ENCODE measurements at regions not wholly inside any gene's neighbourhood (a gene's known extent, or its start where the extent isn't known, plus 50 kb on each side); places are given as distances from the start of the nearest gene placed in this dataset.

DNA sequence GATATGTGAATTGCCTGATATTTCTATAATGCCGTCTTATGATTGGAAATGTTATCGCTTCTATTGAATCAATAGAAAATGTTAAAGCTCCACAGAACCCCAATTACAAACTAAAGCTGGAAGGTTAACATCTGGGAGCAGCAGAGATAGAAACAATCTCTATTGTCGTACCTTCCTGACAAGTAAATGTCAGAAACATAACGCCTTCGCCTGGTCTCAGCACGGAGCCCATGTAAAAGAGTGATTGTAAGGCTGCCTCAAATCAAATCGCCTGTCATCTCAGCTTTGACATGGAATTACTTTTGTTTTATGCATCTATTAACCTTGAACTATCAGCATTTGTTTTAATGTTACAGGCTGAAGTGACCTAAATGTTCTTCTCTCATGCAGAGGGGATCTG is 885.9 kb upstream of the PIK3C3 start:
- no peaks in the 10 kb centered on the region for H3K9me3 ChIP-seq
- H3K4me3 ChIP-seq = no peak overlapping the region
- WGBS, 2 donors = 80 to 88% methylated on average over 7 of the region's 7 CpGs
- no peaks in the 10 kb centered on the region for H3K4me1 ChIP-seq
- H3K36me3 ChIP-seq = no peaks in the 10 kb centered on the region
- ATAC-seq (ENCODE audit: low FRiP score in 2 of 2) (no peak), DNase-seq (no peak)
- no peak overlapping the region for H3K27ac ChIP-seq
- TF ChIP-seq POLR2AphosphoS5 (IDR thresholded peaks at IDR 0.05) (no peak), EP300 (IDR thresholded peaks at IDR 0.05) (no peak), POLR2A (IDR thresholded peaks at IDR 0.05) (no peak)
- TF ChIP-seq, protein P1, sequence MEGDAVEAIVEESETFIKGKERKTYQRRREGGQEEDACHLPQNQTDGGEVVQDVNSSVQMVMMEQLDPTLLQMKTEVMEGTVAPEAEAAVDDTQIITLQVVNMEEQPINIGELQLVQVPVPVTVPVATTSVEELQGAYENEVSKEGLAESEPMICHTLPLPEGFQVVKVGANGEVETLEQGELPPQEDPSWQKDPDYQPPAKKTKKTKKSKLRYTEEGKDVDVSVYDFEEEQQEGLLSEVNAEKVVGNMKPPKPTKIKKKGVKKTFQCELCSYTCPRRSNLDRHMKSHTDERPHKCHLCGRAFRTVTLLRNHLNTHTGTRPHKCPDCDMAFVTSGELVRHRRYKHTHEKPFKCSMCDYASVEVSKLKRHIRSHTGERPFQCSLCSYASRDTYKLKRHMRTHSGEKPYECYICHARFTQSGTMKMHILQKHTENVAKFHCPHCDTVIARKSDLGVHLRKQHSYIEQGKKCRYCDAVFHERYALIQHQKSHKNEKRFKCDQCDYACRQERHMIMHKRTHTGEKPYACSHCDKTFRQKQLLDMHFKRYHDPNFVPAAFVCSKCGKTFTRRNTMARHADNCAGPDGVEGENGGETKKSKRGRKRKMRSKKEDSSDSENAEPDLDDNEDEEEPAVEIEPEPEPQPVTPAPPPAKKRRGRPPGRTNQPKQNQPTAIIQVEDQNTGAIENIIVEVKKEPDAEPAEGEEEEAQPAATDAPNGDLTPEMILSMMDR (IDR thresholded peaks at IDR 0.05) = no peak
- H3K27me3 ChIP-seq = no peaks in the 10 kb centered on the region

- ATAC-seq (ENCODE audit: low FRiP score in 2 of 2) = no peak
- Histone ChIP-seq H3K27ac (no peak overlapping the region), H3K4me1 (no peaks in the 10 kb centered on the region), H3K4me3 (no peak overlapping the region), H3K27me3 (no peaks in the 10 kb centered on the region), H3K36me3 (no peaks in the 10 kb centered on the region), H3K9me3 (no peaks in the 10 kb centered on the region)
- 0 to 60% methylated on average over 1 of the region's 1 CpG for WGBS, 2 donors
- no peak for DNase-seq
- TF ChIP-seq POLR2AphosphoS5 (IDR thresholded peaks at IDR 0.05) (no peak), POLR2A (IDR thresholded peaks at IDR 0.05) (no peak), EP300 (IDR thresholded peaks at IDR 0.05) (no peak)
- TF ChIP-seq, protein P1 (IDR thresholded peaks at IDR 0.05) = no peak
These were observed 890.1 kb upstream of the PIK3C3 start for GRCh38 chr18:41064916-41065315.

DNA sequence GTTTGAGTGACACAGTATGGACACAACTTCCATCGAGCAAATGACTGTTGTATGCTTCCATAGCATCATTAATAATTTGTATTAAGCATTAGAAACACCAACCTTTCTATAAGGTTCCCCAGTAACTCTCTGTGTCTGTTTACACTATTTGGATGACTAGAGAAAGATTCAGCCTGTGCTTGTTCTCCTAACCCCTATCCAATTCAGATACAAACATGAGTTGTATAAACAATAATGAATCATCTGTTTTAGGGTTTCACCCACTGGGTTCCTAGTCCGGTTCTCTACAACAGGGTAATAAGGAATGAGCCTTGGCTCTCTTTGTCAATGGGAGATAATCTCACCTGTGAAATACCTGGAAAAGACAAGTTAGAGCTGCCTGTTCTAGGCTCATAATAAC is 894.1 kb upstream of the PIK3C3 start:
- WGBS, 2 donors = 80 to 83% methylated on average over 2 of the region's 2 CpGs
- ATAC-seq (ENCODE audit: low FRiP score in 2 of 2) = no peak
- Histone ChIP-seq H3K27ac (no peak overlapping the region), H3K4me3 (no peak overlapping the region), H3K9me3 (no peaks in the 10 kb centered on the region), H3K27me3 (no peaks in the 10 kb centered on the region), H3K36me3 (no peaks in the 10 kb centered on the region), H3K4me1 (no peaks in the 10 kb centered on the region)
- no peak for TF ChIP-seq POLR2AphosphoS5 (IDR thresholded peaks at IDR 0.05)
- TF ChIP-seq POLR2A (IDR thresholded peaks at IDR 0.05) = no peak
- no peak for DNase-seq

- Histone ChIP-seq H3K4me3 (no peak overlapping the region), H3K9me3 (no peaks in the 10 kb centered on the region), H3K36me3 (no peaks in the 10 kb centered on the region), H3K27ac (no peak overlapping the region), H3K4me1 (no peaks in the 10 kb centered on the region), H3K27me3 (no peaks in the 10 kb centered on the region)
- DNase-seq = no peak
- WGBS, 2 donors = 70 to 87% methylated on average over 1 of the region's 1 CpG
- TF ChIP-seq EP300 (IDR thresholded peaks at IDR 0.05) = no peak
- no peak for TF ChIP-seq POLR2A (IDR thresholded peaks at IDR 0.05)
- no peak for TF ChIP-seq POLR2AphosphoS5 (IDR thresholded peaks at IDR 0.05)
- TF ChIP-seq, protein P1 (IDR thresholded peaks at IDR 0.05) = no peak
- ATAC-seq (ENCODE audit: low FRiP score in 2 of 2) = no peak
These were observed 896.0 kb upstream of the PIK3C3 start for GRCh38 chr18:41059126-41059415.

- DNase-seq (no peak), ATAC-seq (ENCODE audit: low FRiP score in 2 of 2) (no peak)
- Histone ChIP-seq H3K4me1 (no peaks in the 10 kb centered on the region), H3K27me3 (no peaks in the 10 kb centered on the region), H3K9me3 (no peaks in the 10 kb centered on the region), H3K36me3 (no peaks in the 10 kb centered on the region), H3K4me3 (no peak overlapping the region), H3K27ac (no peak overlapping the region)
- TF ChIP-seq, protein P1 (IDR thresholded peaks at IDR 0.05) = no peak
- TF ChIP-seq POLR2AphosphoS5 (IDR thresholded peaks at IDR 0.05) = no peak
- no peak for TF ChIP-seq POLR2A (IDR thresholded peaks at IDR 0.05)
- TF ChIP-seq EP300 (IDR thresholded peaks at IDR 0.05) = no peak
- WGBS, 2 donors = 72 to 73% methylated on average over 9 of the region's 9 CpGs
These were observed 896.5 kb upstream of the PIK3C3 start for GRCh38 chr18:41058351-41059125.
